ENCODE measurements at regions not wholly inside any gene's neighbourhood (a gene's known extent, or its start where the extent isn't known, plus 50 kb on each side); places are given as distances from the start of the nearest gene placed in this dataset.
A peak's percentile ranks its signal among the peaks of the same experiment; 100 is the strongest.
"Not testable (repeated sequence)": the region's sequence is repeated elsewhere in the genome, so short reads cannot be mapped to it uniquely, and the experiment has no call there.

DNA sequence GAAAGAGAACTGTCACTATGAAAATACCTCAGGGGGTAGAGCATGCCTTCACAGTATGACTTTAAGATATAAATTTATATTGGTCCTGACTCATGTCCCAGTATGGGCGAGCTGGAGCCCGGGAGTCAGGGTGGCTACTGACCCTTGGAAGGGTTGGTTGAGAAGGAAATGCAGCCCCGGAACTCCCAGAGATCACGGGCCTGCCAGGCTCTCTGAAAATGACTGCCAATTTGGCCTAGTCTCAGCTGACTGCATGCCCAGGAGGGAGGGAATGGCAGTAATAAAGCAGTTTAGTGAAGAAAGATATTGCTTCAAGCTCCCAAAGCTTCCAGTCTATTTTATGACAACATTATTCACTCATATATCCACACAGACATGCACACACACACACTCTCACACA, 299.0 kb downstream of the NR2F2 start:
- Histone ChIP-seq H3K4me3 (no peak overlapping the region), H3K27ac (replicated peaks) (no peak overlapping the region), H3K9me3 (replicated peaks) (no peaks in the 10 kb centered on the region), H3K4me1 (peaks cover 31% of the 10 kb centered on the region), H3K27me3 (ENCODE audit: low read depth) (no peaks in the 10 kb centered on the region), H3K36me3 (no peaks in the 10 kb centered on the region)
- DNase-seq = peak; percentile 45
- intact Hi-C loops (cut with micrococcal nuclease) = no loop called here
- TF ChIP-seq, protein P1, sequence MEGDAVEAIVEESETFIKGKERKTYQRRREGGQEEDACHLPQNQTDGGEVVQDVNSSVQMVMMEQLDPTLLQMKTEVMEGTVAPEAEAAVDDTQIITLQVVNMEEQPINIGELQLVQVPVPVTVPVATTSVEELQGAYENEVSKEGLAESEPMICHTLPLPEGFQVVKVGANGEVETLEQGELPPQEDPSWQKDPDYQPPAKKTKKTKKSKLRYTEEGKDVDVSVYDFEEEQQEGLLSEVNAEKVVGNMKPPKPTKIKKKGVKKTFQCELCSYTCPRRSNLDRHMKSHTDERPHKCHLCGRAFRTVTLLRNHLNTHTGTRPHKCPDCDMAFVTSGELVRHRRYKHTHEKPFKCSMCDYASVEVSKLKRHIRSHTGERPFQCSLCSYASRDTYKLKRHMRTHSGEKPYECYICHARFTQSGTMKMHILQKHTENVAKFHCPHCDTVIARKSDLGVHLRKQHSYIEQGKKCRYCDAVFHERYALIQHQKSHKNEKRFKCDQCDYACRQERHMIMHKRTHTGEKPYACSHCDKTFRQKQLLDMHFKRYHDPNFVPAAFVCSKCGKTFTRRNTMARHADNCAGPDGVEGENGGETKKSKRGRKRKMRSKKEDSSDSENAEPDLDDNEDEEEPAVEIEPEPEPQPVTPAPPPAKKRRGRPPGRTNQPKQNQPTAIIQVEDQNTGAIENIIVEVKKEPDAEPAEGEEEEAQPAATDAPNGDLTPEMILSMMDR (IDR thresholded peaks at IDR 0.05; ENCODE audit: borderline replicate concordance) = no peak

DNA sequence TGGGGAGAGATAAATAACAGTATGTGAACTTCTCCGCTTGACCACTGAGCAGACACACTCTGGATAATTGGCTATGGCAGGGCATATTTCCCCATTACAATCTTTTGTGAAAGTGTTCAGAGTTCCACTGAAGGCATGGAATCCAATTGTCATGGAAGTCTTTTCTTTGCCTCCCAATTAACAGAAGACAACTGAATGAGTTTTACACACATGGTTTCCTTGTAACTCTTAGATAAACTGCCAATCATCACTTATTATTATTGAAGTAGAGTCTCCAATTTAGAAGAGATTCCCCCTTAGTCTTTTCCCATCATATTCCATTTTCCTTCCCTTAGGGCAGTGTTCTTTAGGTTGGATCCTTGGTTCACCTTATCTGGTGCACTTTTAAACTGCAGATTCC, 308.3 kb downstream of the NR2F2 start:
- H3K27me3 ChIP-seq (ENCODE audit: low read depth) = peaks cover 11% of the 10 kb centered on the region
- no peak for DNase-seq
- intact Hi-C loops (cut with micrococcal nuclease) = no loop called here

DNA sequence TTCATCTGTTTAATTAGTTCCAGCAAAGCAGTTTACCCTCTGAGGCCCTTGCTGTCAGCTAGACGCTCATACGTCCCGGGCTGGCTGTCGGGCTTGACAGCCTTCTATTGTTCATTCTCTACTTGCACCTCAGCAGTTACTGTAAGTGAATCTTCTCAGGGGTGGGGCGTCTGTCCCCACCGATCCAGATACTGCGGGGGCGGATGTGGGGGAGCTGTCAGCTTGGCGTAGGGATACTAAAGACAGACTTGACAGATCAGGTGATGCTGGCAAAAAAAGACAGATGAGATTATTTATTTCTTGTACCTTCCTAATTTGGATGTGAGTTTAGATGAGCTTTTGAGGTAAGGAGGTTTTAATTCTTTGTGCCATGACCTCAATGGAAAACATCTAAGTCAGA, 315.3 kb downstream of the NR2F2 start:
- peaks cover 7% of the 10 kb centered on the region for H3K27me3 ChIP-seq (ENCODE audit: low read depth)
- H3K4me1 ChIP-seq = no peaks in the 10 kb centered on the region
- no peak for DNase-seq
- H3K4me3 ChIP-seq = no peak overlapping the region
- TF ChIP-seq, protein P1 (IDR thresholded peaks at IDR 0.05; ENCODE audit: borderline replicate concordance) = no peak
- H3K27ac ChIP-seq (replicated peaks) = no peak overlapping the region
- peaks cover 20% of the 10 kb centered on the region for H3K9me3 ChIP-seq (replicated peaks)
- no peaks in the 10 kb centered on the region for H3K36me3 ChIP-seq
- intact Hi-C loops (cut with micrococcal nuclease) = no loop called here

More for the DNA sequence above, 308.3 kb downstream of the NR2F2 start:
- H3K27ac ChIP-seq (replicated peaks) = no peak overlapping the region
- no peaks in the 10 kb centered on the region for H3K4me1 ChIP-seq
- no peaks in the 10 kb centered on the region for H3K36me3 ChIP-seq
- H3K4me3 ChIP-seq = no peak overlapping the region
- TF ChIP-seq, protein P1 (IDR thresholded peaks at IDR 0.05; ENCODE audit: borderline replicate concordance) = no peak
- H3K9me3 ChIP-seq (replicated peaks) = peaks cover 20% of the 10 kb centered on the region

DNA sequence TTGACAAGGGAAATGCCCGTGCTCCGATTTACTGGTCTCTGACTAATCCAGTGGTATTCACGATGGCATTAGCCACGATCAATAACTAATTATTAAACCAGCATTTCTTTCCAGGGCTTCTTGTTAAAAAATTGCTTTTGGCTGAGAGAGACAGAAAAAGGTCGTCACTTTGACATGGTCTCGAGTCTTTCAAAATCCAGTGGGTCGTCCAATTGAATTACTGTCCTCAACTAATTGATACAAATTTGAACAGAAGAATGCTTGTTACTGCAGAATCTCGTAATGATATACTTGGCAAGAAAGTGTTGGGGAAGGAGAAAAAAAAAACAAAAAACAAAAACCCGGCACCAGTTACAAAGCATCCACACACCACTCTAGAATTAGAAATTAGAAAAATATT, 318.4 kb downstream of the NR2F2 start:
- Histone ChIP-seq H3K27ac (replicated peaks) (no peak overlapping the region), H3K27me3 (ENCODE audit: low read depth) (peaks cover 7% of the 10 kb centered on the region), H3K4me3 (no peak overlapping the region), H3K9me3 (replicated peaks) (no peaks in the 10 kb centered on the region), H3K4me1 (no peaks in the 10 kb centered on the region), H3K36me3 (no peaks in the 10 kb centered on the region)
- TF ChIP-seq, protein P1 (IDR thresholded peaks at IDR 0.05; ENCODE audit: borderline replicate concordance) = no peak
- intact Hi-C loops (cut with micrococcal nuclease) = no loop called here
- no peak for DNase-seq

DNA sequence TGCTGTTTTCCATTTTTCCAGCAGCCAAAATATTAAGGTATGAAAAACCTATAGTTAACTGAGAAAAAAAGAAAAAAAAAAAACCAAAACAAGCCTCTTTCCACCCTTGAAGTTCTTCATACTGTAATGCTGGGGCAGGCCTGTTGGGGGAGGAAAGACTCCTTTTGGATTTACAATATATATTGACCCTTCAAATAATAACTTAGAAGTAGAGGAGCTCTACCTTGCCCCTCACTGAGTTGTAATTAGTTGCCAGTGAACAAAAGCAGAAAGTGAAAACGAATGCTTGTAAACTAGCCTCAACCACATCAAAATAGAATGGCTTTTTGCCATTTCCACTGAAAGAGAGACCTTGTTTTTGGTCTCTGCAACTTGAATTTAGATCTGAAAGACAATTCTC, 326.6 kb downstream of the NR2F2 start:
- H3K4me3 ChIP-seq = no peak overlapping the region
- no peaks in the 10 kb centered on the region for H3K27me3 ChIP-seq (ENCODE audit: low read depth)
- no peak for DNase-seq
- TF ChIP-seq, protein P1 (IDR thresholded peaks at IDR 0.05; ENCODE audit: borderline replicate concordance) = no peak
- H3K27ac ChIP-seq (replicated peaks) = no peak overlapping the region
- H3K4me1 ChIP-seq = no peaks in the 10 kb centered on the region
- intact Hi-C loops (cut with micrococcal nuclease) = no loop called here
- no peaks in the 10 kb centered on the region for H3K9me3 ChIP-seq (replicated peaks)
- H3K36me3 ChIP-seq = no peaks in the 10 kb centered on the region

DNA sequence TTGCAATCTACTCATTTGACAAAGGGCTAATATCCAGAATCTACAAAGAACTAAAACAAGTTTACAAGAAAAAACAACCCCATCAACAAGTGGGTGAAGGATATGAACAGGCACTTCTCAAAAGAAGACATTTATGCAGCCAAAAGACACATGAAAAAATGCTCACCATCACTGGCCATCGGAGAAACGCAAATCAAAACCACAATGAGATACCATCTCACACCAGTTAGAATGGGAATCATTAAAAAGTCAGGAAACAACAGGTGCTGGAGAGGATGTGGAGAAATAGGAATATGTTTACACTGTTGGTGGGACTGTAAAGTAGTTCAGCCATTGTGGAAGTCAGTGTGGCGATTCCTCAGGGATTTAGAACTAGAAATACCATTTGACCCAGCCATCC, 336.5 kb downstream of the NR2F2 start:
- DNase-seq; H3K27ac ChIP-seq (replicated peaks); H3K36me3 ChIP-seq; H3K4me1 ChIP-seq; H3K9me3 ChIP-seq (replicated peaks); intact Hi-C loops (cut with micrococcal nuclease); H3K4me3 ChIP-seq; H3K27me3 ChIP-seq (ENCODE audit: low read depth): not testable (repeated sequence)
